SK-N-DZ (cell line): ENCODE measurements at regions not wholly inside any gene's neighbourhood (a gene's known extent, or its start where the extent isn't known, plus 50 kb on each side); places are given as distances from the start of the nearest gene placed in this dataset.
"Not testable (repeated sequence)": the region's sequence is repeated elsewhere in the genome, so short reads cannot be mapped to it uniquely, and the experiment has no call there.

Experiments used
- DNase-seq: peaks from one replicate; pipeline ENCODE4 v3.0.0-alpha.2; 2015; ENCODE audit warnings: low spot score

GRCh38 chr10:128574581-128575210, 448.5 kb upstream of the MKI67 start:
- no peak for DNase-seq

GRCh38 chr10:128575761-128576160, 449.5 kb upstream of the MKI67 start:
- no peak for DNase-seq

DNA sequence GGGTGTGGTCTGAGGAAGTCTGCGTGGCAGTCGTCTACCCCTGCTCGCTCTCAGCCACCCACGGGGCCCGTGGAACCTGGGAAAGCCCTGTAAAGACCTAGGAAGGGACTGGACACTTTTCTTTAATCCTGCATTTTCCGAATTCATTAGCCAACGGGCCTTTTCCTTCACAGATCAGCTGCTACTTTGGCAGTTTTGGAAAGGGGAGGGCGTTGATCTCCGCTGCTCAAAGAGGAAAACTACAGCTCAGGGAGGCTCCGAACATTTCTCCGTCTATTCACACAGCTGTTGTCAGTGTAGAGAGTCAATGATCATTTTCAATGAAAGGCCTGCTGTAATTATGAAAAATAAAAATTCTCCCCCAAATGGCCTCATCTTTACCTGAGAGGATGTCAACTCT, 450.1 kb upstream of the MKI67 start:
- no peak for DNase-seq

GRCh38 chr10:128576943-128577670, 450.9 kb upstream of the MKI67 start:
- no peak for DNase-seq

DNA sequence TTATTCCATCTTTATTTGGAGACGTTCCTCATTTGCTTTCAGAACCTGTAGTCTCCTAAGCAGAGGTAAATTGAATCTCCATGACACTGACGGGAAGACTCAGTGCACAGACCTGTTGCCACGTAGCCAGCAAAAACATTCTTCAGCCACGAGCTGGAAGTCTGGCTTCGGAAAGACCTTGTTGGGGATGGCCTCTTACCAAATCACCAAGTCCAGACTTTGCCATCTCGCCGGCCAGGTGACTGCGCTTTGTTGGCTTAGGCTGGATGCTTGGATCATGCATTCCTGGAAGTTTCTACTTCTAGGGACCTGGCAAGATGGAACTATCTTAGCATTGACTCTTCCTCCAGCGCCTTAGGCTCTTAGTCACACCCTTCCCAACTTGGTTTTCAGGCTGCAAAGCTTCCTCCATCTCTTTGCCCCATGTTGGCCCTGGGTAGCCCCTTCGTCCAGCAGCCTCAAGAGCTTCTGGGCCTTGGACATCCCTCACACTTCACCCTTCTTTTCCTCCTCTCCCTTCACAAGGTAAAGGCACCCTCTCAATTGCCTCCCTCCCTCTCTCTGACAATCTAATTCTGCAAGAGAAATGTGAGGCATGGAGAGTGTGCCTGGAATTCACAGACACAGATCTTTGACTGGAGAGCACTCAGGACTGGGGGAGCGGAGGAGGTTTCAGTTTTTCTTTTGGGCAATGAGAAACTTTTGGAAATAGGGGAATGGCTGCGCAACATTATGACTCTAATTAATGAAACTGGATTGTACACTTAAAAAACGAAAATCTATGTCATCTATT, 451.9 kb upstream of the MKI67 start:
- no peak for DNase-seq

GRCh38 chr10:128578766-128579165, 452.5 kb upstream of the MKI67 start:
- DNase-seq: no peak

- DNase-seq: no peak
Measured at GRCh38 chr10:128579280-128579865, 453.1 kb upstream of the MKI67 start.

DNA sequence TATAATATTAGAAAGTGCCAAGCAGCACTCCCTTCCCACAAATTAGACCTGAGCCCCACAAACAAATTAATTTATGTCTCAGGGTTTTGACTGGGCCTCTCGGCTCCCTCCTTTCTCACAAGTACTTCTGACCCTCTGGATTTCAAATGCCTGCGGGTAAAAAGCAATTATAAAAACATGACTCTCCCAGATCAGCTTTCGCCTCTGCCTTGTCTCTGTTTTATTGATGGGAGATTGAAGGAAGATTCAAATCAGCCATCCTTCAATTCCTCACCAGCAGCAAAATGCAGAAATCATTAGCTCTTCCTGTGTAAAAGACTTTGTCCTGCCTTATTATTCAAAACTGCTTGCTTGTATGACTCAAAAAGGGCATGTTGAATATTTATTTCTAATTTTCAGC, 453.7 kb upstream of the MKI67 start:
- peak; percentile 8 for DNase-seq

DNA sequence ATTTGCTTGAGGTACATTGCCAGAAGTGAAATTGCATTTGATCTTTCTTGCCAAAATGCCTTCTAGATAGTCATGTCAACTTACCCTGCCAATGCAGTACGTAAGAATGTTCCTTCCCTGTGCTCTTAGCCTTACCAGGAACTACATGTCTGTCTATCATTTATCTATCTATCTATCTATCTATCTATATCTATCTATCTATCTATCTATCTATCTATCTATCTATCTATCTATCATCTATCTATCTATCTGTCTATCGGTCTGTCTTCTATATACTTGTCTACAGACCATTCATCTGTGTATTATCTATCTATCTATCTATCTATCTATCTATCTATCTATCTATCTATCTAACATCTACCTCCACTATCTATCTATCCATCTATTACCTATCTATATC, 456.9 kb upstream of the MKI67 start:
- DNase-seq: not testable (repeated sequence)

DNA sequence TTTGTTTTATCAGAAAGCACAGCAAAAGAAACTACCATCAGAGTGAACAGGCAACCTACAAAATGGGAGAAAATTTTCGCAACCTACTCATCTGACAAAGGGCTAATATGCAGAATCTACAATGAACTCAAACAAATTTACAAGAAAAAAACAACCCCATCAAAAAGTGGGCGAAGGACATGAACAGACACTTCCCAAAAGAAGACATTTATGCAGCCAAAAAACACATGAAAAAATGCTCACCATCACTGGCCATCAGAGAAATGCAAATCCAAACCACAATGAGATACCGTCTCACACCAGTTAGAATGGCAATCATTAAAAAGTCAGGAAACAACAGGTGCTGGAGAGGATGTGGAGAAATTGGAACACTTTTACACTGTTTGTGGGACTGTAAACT, 460.4 kb upstream of the MKI67 start:
- DNase-seq: not testable (repeated sequence)

DNA sequence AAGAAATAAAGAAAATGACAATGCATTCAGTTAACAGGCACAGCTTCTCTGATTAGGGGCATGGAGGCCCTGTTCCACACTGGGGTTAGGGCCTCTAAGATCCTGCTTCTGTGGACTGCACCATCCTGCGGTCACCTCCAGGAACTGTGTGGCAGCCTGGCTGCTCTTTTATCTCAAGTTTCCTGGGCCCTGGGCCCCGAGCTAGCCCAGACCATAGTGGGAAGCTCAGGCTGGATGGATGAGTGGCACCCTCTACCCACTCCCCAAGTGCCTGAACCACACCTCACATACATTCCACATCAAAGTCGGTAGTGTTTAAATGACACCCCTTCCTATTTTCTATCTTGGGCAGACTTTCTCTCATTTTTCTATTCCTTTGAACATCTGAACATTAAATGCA, 461.5 kb upstream of the MKI67 start:
- no peak for DNase-seq

DNA sequence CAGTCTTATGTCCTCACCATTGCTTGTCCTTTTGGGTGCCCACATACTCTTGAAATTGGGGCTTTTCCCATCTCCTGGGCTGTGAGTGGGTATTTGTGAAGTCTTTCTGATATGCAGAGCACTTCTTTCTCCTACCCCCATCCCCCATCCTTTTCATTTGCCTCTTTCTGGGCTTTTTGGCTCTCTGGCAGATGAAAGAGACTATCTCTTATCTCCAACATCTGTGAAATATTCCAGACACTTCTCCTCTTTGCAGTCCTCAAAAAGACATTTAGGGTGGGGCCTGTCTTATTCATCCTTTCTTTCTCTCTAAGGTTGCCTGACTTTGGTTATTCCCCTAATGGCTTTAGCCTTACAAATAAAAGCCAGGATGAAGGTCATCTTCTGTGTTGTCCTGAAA, 462.2 kb upstream of the MKI67 start:
- peak; percentile 11 for DNase-seq

DNA sequence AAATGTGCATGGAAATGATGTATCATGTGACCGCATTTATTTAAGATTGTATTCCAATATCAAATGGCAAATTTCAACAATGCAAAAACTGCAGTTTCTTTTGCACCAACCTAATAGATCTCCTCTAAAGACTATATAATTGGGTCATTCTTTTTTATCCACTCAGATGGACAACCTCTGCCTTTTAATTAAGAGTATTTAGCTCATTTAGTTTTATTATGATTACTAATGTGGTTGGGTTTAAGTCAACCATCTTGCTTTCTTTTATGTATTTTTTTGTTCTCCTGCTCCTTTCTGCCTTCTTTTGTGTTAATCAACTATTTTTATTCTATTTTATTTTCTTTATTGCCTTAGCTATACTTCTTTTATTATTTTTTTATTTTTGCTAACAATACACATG, 468.5 kb upstream of the MKI67 start:
- DNase-seq: no peak

GRCh38 chr10:128596906-128597305, 470.7 kb upstream of the MKI67 start:
- no peak for DNase-seq

DNA sequence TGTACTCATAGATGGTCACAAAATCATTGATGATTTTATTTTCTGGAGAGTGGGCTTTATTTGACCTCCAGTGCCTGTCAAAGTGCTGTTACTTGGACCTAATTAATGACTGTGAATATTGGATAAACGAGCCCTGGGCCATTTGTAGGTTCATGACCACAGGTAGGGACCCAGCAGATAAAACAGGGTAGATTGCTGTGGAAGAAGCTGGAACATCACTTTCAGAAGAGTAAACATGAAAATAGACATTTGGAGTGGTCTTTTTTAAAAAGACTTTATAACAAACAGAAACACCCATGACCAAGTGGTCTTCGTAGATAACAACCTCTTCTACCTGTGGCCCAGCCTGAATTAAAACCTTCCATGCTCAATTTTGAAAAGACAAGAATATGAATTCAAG, 472.8 kb upstream of the MKI67 start:
- no peak for DNase-seq

GRCh38 chr10:128599538-128599937, 473.3 kb upstream of the MKI67 start:
- DNase-seq: peak; percentile 21

- no peak for DNase-seq
Measured at GRCh38 chr10:128602183-128602582, 476.0 kb upstream of the MKI67 start.

DNA sequence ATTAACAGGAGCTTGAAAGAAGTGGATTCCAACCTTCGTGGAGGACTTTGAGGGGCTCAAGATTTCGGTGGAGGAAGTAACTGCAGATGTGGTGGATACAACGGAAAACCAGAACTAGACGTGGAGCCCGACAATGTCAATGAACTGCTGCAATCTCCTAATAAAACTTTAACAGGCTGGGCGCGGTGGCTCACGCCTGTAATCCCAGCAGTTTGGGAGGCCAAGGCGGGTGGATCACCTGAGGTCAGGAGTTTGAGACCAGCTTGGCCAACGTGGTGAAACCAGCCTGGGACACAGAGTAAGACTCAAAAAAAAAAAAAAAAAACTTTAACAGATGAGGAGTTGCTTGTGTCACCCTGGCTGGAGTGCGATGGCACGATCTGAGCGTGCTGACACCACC, 477.8 kb upstream of the MKI67 start:
- no peak for DNase-seq

GRCh38 chr10:128605180-128605579, 479.0 kb upstream of the MKI67 start:
- DNase-seq: no peak

GRCh38 chr10:128606055-128606454, 479.8 kb upstream of the MKI67 start:
- no peak for DNase-seq

- no peak for DNase-seq
Measured at GRCh38 chr10:128608791-128609190, 482.6 kb upstream of the MKI67 start.

DNA sequence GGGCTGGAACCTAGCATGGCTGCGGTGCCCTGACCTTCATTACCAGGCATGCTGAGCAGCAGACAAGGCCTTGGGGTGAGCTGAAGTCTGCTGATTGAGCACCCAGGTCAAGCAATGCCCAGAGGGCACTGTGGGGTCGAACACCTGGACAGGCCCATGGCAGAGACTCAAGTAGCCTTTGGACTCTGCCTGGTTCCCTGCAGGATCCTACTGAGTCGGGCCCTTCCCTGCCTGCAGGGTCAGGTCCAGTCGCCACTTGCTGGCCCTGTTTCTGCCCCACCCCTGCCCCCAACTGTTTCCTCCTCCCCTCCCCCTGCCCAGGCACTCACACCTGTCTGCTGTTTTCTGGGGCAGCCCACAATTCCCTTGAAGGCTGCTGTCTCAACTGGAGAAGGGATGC, 483.2 kb upstream of the MKI67 start:
- DNase-seq: no peak
